Aorta (tissue), 5 donors: ENCODE measurements at regions not wholly inside any gene's neighbourhood (a gene's known extent, or its start where the extent isn't known, plus 50 kb on each side); places are given as distances from the start of the nearest gene placed in this dataset.

ENCODE experiments used
- ATAC-seq: fragments of 200-7000 bp; cut with Tn5 transposase; one replicate; pipeline ENCODE4 v1.9.1; 2022; ENCODE audit warnings: moderate library complexity; ENCODE audit not compliant: low FRiP score
- DNase-seq, 2 donors: peaks; one replicate each; pipeline ENCODE4 v3.0.0-alpha.2; 2020
- H3K27ac ChIP-seq, 2 donors: one replicate each; pipeline ENCODE4 v1.5.1; 2013; ENCODE audit warnings: low read length in 2 of 2, mild to moderate bottlenecking in 2 of 2, moderate library complexity in 2 of 2, control low read depth in 1 of 2, inconsistent platforms in 1 of 2, low read depth in 1 of 2
- H3K27me3 ChIP-seq, 2 donors: one replicate each; pipeline ENCODE4 v1.6.1; 2013; ENCODE audit warnings: control low read depth in 1 of 2, low read length in 1 of 2, mild to moderate bottlenecking in 1 of 2, moderate library complexity in 1 of 2; ENCODE audit not compliant: insufficient read depth in 2 of 2, control insufficient read depth in 1 of 2
- H3K36me3 ChIP-seq, 2 donors: one replicate each; pipeline ENCODE4 v1.6.1; 2013; ENCODE audit warnings: control low read depth in 1 of 2, low read length in 1 of 2, mild to moderate bottlenecking in 1 of 2; ENCODE audit not compliant: insufficient read depth in 2 of 2, control insufficient read depth in 1 of 2
- H3K4me1 ChIP-seq, 2 donors: one replicate each; pipeline ENCODE4 v1.6.1; 2013; ENCODE audit warnings: low read length in 2 of 2, control low read depth in 1 of 2, mild to moderate bottlenecking in 1 of 2, moderate library complexity in 1 of 2; ENCODE audit not compliant: insufficient read depth in 2 of 2, control insufficient read depth in 1 of 2
- H3K4me3 ChIP-seq, 2 donors: one replicate each; pipeline ENCODE4 v1.5.1; 2013; ENCODE audit warnings: low read length in 2 of 2, control low read depth in 1 of 2, mild to moderate bottlenecking in 1 of 2
- H3K9me3 ChIP-seq: one replicate; pipeline ENCODE4 v1.6.1; 2013; ENCODE audit warnings: mild to moderate bottlenecking, low read length; ENCODE audit not compliant: control insufficient read depth
- WGBS, 2 donors: extraction: QIAGEN DNeasy Blood & Tissue Kit; methylation state at CpG; one replicate each; pipeline ENCODE4 v1.1.7; 2013; 5-methylcytosine and 5-hydroxymethylcytosine counted together
- intact Hi-C, 2 donors: fragments of 100-400 bp; cut with DNase I; formaldehyde crosslinking; loops; one replicate each; pipeline versions ENCODE4 v1.14.2 to v1.15.0; 2022
- donor health status: healthy with polysubstance abuse.
- donor health status: Bipolar disorder and iron deficiency.
- donor health status: DM: no; HTN: no; CAD: no.
- donor health status: DM: no; HTN: no; CAD: no.
- donor health status: DM: yes; HTN: yes; CAD: no.

DNA sequence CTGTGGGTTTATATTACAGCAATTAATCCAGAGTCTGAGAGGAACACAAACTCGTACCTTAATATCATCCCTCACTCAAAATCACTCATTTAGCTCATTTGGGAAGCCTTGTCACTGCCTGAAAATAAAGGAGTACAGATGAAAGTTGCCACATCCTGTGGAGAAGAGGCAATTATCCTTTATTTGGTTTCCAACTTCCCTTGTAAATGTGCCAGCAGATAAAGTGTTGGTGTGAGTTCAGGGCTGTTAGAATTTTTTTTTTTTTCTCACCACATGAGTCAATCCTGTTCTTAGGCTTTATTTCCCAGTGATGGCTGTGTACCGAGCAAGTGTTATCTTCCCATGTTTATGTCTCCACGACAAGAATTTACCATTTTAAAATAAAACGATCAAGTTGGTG, 99.0 kb upstream of the SMIM30 start:
- ATAC-seq (no peak), DNase-seq (no peak)
- Histone ChIP-seq H3K27me3 (no peaks in the 10 kb centered on the region), H3K9me3 (no peaks in the 10 kb centered on the region), H3K4me3 (no peak overlapping the region), H3K27ac (no peak overlapping the region), H3K36me3 (no peaks in the 10 kb centered on the region), H3K4me1 (no peaks in the 10 kb centered on the region)
- intact Hi-C loops: no loop called here
- WGBS, 2 donors: 57 to 60% methylated on average over 4 of the region's 4 CpGs

DNA sequence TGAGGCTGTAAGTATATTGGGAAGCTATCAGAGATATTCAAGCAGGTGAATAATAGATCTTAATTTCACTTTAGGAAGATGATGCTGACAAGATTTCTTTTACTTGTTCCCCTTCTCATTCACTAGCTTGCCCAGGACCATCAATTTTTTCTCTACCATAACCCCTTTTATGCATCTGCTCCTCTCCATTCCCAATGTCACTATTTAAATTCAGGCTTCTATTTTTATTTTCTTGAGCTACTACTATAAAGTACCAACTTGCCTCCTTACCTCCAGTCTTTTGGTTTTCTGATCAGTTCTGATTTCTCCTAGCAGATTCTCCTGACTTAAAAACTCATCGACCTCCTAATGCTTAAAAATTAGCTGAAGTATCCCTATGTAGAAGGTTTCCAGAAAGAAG, 97.7 kb upstream of the SMIM30 start:
- Histone ChIP-seq H3K9me3 (no peaks in the 10 kb centered on the region), H3K27ac (no peak overlapping the region), H3K27me3 (no peaks in the 10 kb centered on the region), H3K36me3 (no peaks in the 10 kb centered on the region), H3K4me3 (no peak overlapping the region), H3K4me1 (no peaks in the 10 kb centered on the region)
- DNase-seq (no peak), ATAC-seq (no peak)
- WGBS, 2 donors: 80 to 95% methylated on average over 1 of the region's 1 CpG
- intact Hi-C loops: no loop called here

DNA sequence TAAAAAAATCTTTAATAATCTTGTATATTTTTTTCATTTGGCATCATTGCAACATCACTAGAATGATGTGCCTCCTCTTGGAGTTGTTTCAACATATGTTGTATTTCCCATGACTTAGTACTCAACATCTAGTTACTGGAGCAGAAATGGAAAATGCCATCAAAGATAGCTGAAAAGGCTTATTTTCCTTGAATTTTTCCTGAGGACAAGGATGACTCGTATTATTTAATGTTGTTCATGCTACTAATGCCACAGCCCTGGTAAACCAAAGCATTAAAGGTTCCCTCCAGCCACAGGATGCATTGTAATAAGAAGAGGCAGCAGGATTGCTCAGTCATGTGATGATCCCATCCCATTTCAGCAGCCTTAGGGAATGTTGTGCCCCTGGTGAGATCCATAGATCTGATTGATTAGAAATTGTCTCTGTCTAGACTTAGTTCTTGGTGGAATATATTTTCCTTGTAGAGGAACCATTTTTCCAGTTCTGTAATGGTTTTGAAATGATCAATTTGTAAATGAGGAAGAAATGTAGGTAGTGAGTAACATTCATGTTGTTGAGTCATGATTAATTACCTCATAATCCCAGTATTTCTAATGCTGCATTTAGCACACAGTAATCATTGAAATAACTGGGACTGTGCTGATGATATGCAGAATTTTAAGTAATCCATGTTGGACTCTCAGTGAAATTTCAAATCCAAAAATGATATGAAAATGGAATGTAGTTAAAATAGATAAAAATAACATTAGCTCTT, 91.3 kb upstream of the SMIM30 start:
- Histone ChIP-seq H3K4me1 (peaks cover 0 to 2% of the 10 kb centered on the region in 2 donors), H3K27ac (no peak overlapping the region), H3K9me3 (no peaks in the 10 kb centered on the region), H3K36me3 (no peaks in the 10 kb centered on the region), H3K27me3 (no peaks in the 10 kb centered on the region), H3K4me3 (no peak overlapping the region)
- DNase-seq (no peak), ATAC-seq (no peak)
- intact Hi-C loops: no loop called here
- 71 to 77% methylated on average over 1 of the region's 1 CpG for WGBS, 2 donors

DNA sequence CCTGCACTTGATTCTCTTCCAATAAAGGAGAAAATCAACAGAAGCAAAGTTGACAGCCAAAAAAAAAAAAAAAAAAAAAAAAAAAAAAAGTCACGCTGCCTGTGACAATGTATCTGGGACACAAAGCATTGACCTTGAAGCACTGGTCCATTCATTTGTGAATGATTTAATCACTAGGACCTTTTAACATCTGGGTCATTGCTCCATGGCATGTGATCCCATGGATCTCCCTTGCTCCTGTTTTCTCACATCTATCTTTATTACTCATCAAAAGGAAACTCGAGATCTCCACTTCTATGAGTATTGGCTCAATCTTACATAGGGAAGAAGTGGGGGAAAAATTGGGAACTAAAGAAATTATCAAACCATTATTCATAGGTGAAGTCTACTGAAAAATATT, 89.6 kb upstream of the SMIM30 start:
- H3K27me3 ChIP-seq: no peaks in the 10 kb centered on the region
- H3K4me1 ChIP-seq: peaks cover 0 to 2% of the 10 kb centered on the region in 2 donors
- 83 to 87% methylated on average over 2 of the region's 2 CpGs for WGBS, 2 donors
- no peaks in the 10 kb centered on the region for H3K36me3 ChIP-seq
- H3K9me3 ChIP-seq: no peaks in the 10 kb centered on the region
- no peak for ATAC-seq
- intact Hi-C loops: no loop called here
- DNase-seq: no peak
- H3K4me3 ChIP-seq: no peak overlapping the region
- H3K27ac ChIP-seq: no peak overlapping the region

DNA sequence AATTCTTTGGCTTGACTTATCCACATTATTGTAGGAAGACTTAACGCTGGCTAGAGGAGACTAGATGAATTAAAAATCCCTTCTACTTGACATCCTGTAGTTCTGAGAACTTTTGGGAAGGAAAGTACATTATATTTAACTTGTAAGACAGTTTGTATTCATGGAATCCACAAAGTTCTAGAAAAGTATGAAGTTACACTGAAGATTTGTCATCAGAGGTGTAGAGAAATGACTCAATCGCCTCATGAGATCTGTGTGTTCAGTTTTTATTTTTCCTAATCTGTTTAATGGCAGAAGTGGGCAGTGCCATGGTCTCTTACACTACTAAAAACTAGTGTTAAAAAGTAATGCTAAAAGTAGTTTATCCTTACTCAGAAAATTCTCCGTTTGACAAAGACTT, 89.1 kb upstream of the SMIM30 start:
- intact Hi-C loops: no loop called here
- no peak for ATAC-seq
- Histone ChIP-seq H3K27ac (no peak overlapping the region), H3K4me1 (peaks cover 0 to 2% of the 10 kb centered on the region in 2 donors), H3K9me3 (no peaks in the 10 kb centered on the region), H3K36me3 (no peaks in the 10 kb centered on the region), H3K27me3 (no peaks in the 10 kb centered on the region), H3K4me3 (no peak overlapping the region)
- no peak for DNase-seq
- WGBS, 2 donors: 85% methylated on average over 3 of the region's 3 CpGs

GRCh38 chr7:113204415-113204814, 86.1 kb upstream of the SMIM30 start:
- Histone ChIP-seq H3K9me3 (no peaks in the 10 kb centered on the region), H3K27ac (no peak overlapping the region), H3K4me1 (no peaks in the 10 kb centered on the region), H3K4me3 (no peak overlapping the region), H3K27me3 (no peaks in the 10 kb centered on the region), H3K36me3 (no peaks in the 10 kb centered on the region)
- DNase-seq (no peak), ATAC-seq (no peak)
- intact Hi-C loops: no loop called here

DNA sequence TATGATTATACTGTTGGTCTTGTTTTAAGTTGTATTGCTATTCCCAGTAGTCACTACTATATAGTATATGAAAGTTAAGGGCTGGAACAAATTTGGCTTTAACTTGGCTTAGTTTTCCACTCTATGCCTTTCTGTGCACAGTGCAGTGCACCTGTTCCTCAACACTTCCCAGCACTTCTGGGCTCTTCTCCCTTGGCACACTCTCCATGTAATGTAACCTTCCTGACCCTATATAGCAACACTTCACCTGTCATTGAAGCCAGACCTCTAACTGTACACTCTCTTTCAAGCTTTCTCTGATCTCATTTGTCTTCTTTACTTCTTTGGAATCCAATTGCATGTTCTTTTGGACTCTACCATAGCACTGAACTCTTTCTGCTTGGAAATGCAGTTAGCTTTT, 83.9 kb upstream of the SMIM30 start:
- H3K4me3 ChIP-seq: no peak overlapping the region
- intact Hi-C loops: no loop called here
- H3K27ac ChIP-seq: no peak overlapping the region
- H3K27me3 ChIP-seq: no peaks in the 10 kb centered on the region
- H3K9me3 ChIP-seq: no peaks in the 10 kb centered on the region
- no peaks in the 10 kb centered on the region for H3K4me1 ChIP-seq
- H3K36me3 ChIP-seq: no peaks in the 10 kb centered on the region
- ATAC-seq (no peak), DNase-seq (no peak)

- Histone ChIP-seq H3K27me3 (no peaks in the 10 kb centered on the region), H3K9me3 (no peaks in the 10 kb centered on the region), H3K27ac (no peak overlapping the region), H3K4me1 (no peaks in the 10 kb centered on the region), H3K4me3 (no peak overlapping the region), H3K36me3 (no peaks in the 10 kb centered on the region)
- intact Hi-C loops: no loop called here
- ATAC-seq: no peak
- 93% methylated on average over 2 of the region's 2 CpGs for WGBS, 2 donors
- no peak for DNase-seq
These were observed 81.9 kb upstream of the SMIM30 start for GRCh38 chr7:113200281-113200680.

DNA sequence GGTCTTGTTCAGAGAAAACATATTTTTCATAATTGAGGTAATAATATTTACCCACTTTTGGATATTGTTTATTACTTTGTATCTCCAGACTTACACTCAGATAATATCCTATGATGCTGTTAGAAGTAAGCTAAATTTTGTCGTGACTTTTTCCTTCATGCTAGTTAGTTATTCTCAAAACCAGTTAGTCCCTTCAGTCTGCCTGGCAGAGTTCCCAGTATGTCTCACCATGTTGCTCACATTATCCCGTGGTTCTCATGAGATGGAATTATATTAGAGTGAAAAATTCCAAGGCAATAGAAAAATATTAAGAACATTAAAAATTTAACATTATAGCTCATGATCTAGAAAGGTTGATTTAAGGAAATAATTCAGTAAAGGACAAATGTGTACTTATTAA, 81.5 kb upstream of the SMIM30 start:
- DNase-seq (no peak), ATAC-seq (no peak)
- intact Hi-C loops: no loop called here
- Histone ChIP-seq H3K27ac (no peak overlapping the region), H3K36me3 (no peaks in the 10 kb centered on the region), H3K4me1 (no peaks in the 10 kb centered on the region), H3K27me3 (no peaks in the 10 kb centered on the region), H3K9me3 (no peaks in the 10 kb centered on the region), H3K4me3 (no peak overlapping the region)
- WGBS, 2 donors: 14 to 15% methylated on average over 2 of the region's 2 CpGs
